Tibial artery (tissue), 4 donors: ENCODE measurements at regions not wholly inside any gene's neighbourhood (a gene's known extent, or its start where the extent isn't known, plus 50 kb on each side); places are given as distances from the start of the nearest gene placed in this dataset.
"Not testable (repeated sequence)": the region's sequence is repeated elsewhere in the genome, so short reads cannot be mapped to it uniquely, and the experiment has no call there.

Experiments
- DNase-seq, 2 donors: peaks; one replicate each; pipeline ENCODE4 v3.0.0-alpha.2; 2019
- H3K27ac ChIP-seq, 2 donors: fragments of 200-600 bp; sonication (generic) in 1 of 2; 1 replicate in 1 of 2; 2 replicates in 1 of 2; pipeline ENCODE4 v1.5.1; 2018 to 2019; ENCODE audit warnings: mild to moderate bottlenecking in 1 of 2
- H3K27me3 ChIP-seq, 2 donors: fragments of 200-600 bp; sonication (generic) in 1 of 2; one replicate each; pipeline versions ENCODE4 v1.5.1 to v1.6.0; 2016 to 2019
- H3K36me3 ChIP-seq, 3 donors: fragments of 200-600 bp; sonication (generic) in 2 of 3; one replicate each; pipeline ENCODE4 v1.5.1; 2016 to 2019; ENCODE audit warnings: mild to moderate bottlenecking in 2 of 3
- H3K4me1 ChIP-seq, 4 donors: fragments of 200-600 bp; sonication (generic) in 2 of 4; 1 replicate in 3 of 4; 2 replicates in 1 of 4; pipeline ENCODE4 v1.5.1; 2016 to 2019
- H3K4me3 ChIP-seq, 2 donors: fragments of 200-600 bp; sonication (generic) in 1 of 2; 1 replicate in 1 of 2; 2 replicates in 1 of 2; pipeline ENCODE4 v1.5.1; 2018 to 2019; ENCODE audit warnings: mild to moderate bottlenecking in 2 of 2
- H3K9me3 ChIP-seq, 3 donors: fragments of 200-600 bp; sonication (generic) in 1 of 3; one replicate each; pipeline ENCODE4 v1.5.1; 2016 to 2019
- intact Hi-C: fragments of 100-400 bp; cut with DNase I; formaldehyde crosslinking; loops from one replicate; pipeline ENCODE4 v1.15.0; 2023; ENCODE audit warnings: low total_unique reads
- TF ChIP-seq, protein P1 (sequence below), 2 experiments: fragments of 200-600 bp in 1 of 2; fragments of 450-650 bp in 1 of 2; IDR thresholded peaks; one replicate each; pipeline ENCODE4 v1.5.1; 2017 to 2019; ENCODE audit warnings: antibody characterized with exemption in 2 of 2, mild to moderate bottlenecking in 1 of 2, moderate library complexity in 1 of 2

DNA sequence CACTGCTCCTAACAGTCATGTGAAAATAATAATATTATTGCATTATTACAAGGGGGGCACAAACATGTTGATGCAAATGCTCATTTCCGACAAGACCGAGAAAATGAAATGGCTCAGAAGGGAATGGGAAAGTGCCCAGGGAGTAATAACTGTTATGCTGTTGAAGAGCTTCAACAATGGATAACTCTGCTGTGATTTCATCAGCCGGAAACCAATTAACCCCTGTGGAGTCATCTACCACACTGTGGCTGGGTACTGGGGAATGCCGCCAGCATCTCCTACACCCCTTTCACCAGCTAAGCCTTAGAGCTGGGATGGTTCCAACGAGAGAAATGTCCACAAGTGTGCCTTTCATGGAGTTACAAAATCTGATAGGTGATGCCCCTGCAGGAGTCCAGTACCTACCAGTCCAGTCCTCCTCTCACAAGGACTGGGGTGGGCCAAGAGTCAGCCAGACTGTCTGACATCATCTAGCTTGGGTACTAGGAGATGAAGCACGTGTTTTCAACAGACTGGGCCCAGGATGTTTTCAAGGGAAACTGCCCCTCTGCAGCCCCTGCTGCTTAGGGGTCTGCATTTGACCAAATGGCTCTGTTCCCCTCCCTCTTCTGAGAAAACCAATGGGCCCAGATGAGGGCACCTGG is 509.3 kb upstream of the CCDC196 start:
- DNase-seq = no peak
- Histone ChIP-seq H3K27ac (no peak overlapping the region), H3K9me3 (no peaks in the 10 kb centered on the region), H3K4me1 (no peaks in the 10 kb centered on the region), H3K4me3 (no peak overlapping the region), H3K36me3 (no peaks in the 10 kb centered on the region), H3K27me3 (peaks cover 0 to 9% of the 10 kb centered on the region in 2 donors)
- TF ChIP-seq, protein P1, sequence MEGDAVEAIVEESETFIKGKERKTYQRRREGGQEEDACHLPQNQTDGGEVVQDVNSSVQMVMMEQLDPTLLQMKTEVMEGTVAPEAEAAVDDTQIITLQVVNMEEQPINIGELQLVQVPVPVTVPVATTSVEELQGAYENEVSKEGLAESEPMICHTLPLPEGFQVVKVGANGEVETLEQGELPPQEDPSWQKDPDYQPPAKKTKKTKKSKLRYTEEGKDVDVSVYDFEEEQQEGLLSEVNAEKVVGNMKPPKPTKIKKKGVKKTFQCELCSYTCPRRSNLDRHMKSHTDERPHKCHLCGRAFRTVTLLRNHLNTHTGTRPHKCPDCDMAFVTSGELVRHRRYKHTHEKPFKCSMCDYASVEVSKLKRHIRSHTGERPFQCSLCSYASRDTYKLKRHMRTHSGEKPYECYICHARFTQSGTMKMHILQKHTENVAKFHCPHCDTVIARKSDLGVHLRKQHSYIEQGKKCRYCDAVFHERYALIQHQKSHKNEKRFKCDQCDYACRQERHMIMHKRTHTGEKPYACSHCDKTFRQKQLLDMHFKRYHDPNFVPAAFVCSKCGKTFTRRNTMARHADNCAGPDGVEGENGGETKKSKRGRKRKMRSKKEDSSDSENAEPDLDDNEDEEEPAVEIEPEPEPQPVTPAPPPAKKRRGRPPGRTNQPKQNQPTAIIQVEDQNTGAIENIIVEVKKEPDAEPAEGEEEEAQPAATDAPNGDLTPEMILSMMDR (IDR thresholded peaks at IDR 0.05) = no peak
- intact Hi-C loops = no loop called here

DNA sequence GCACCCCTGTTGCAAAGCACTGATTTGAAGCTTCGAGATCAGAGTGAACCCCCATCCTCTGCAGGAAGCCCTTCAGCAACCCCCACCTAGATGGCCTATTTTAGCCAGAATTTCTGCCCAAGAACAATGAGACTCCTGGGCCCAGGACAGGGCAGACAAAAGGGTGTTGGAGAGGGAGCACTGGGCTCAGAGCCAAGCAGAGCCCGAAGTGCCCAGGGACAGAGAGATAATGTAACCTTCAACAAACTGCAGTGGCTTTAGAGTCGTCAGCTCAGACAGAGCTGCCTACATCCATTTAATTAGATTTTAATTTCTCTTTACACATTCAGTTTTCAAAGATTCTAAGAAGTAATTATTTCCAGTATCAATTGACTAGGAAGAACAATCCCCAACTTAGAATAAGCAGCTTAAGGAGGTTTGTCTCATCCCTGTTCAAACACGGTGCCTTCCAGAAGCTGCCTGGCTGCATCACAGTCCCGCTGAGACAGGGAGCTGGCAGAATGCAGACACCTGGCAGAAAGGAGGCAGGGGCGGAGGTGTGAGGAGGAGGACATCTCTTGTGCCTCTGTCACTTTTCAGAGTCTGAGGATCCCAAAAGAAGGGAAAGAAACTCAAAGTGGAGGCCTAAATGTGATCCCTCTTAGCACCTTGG is 504.9 kb upstream of the CCDC196 start:
- intact Hi-C loops = no loop called here
- Histone ChIP-seq H3K9me3 (no peaks in the 10 kb centered on the region), H3K36me3 (no peaks in the 10 kb centered on the region), H3K27ac (no peak overlapping the region), H3K4me1 (no peaks in the 10 kb centered on the region), H3K27me3 (peaks cover 0 to 2% of the 10 kb centered on the region in 2 donors), H3K4me3 (no peak overlapping the region)
- no peak for DNase-seq
- TF ChIP-seq, protein P1 (IDR thresholded peaks at IDR 0.05) = no peak

DNA sequence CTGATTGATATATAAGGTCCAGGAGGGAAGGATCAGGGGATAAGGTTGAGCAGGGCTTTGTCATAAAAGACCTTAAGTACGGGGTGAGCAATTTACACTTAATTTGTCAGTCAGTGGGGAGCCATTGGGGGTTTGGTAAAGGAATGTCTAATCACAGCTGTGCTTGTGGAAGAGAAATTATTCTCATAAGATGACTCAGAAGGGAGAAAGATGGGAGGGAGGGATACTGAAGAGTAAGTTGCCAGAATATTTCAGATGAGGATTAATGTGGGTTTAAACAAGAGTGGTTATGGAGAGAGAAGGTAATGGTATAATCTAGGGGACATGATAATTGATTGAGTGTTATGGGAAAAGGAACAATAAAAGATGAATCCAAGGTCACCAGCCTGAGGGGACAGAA is 500.1 kb upstream of the CCDC196 start:
- Histone ChIP-seq H3K4me1 (no peaks in the 10 kb centered on the region), H3K36me3 (no peaks in the 10 kb centered on the region), H3K9me3 (no peaks in the 10 kb centered on the region), H3K27ac (no peak overlapping the region), H3K27me3 (no peaks in the 10 kb centered on the region), H3K4me3 (no peak overlapping the region)
- TF ChIP-seq, protein P1 (IDR thresholded peaks at IDR 0.05) = no peak
- DNase-seq = no peak
- intact Hi-C loops = no loop called here

DNA sequence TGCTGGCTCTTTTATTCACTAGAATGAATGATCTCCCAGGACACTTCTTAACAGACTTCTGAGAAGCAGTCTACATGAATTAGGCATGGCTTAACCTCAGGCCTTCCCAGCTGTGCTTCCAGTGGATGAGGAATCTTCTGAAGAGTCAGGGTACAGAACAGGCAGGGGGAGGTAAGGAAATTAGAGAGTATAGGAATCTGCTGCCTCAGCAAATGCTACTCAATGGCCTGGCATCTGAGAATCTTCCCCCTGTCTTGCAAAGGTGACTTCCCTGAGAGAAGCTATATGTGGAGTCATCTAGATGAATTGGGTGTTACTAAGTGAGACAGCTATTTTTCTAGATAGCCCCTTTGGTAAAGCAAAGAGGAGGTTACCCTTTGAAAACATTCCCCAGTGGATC is 496.2 kb upstream of the CCDC196 start:
- no peak overlapping the region for H3K4me3 ChIP-seq
- H3K9me3 ChIP-seq = no peaks in the 10 kb centered on the region
- intact Hi-C loops = no loop called here
- DNase-seq = no peak
- no peak overlapping the region for H3K27ac ChIP-seq
- no peaks in the 10 kb centered on the region for H3K27me3 ChIP-seq
- no peaks in the 10 kb centered on the region for H3K4me1 ChIP-seq
- no peaks in the 10 kb centered on the region for H3K36me3 ChIP-seq
- TF ChIP-seq, protein P1 (IDR thresholded peaks at IDR 0.05) = no peak

DNA sequence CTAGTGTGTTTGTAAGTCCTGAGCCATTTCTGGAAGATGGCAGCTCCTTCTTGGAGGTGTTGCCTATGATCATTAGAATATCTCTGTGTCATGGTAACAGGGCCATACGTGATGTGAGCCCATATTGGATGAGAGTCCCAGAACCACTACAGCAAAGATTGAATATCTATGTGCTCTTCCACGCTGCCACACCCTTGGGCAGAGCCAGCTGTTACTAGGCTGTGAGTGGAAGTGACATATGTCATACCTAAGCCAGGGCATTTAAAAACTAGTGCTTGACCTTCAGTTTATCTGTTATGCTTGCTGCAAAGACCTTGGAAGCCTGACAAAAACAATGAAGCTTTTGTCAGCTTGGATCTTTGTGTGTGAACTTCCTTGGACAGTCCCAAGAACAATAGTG is 495.1 kb upstream of the CCDC196 start:
- DNase-seq = no peak
- Histone ChIP-seq H3K27me3 (no peaks in the 10 kb centered on the region), H3K36me3 (no peaks in the 10 kb centered on the region), H3K9me3 (no peaks in the 10 kb centered on the region), H3K27ac (no peak overlapping the region), H3K4me3 (no peak overlapping the region), H3K4me1 (no peaks in the 10 kb centered on the region)
- TF ChIP-seq, protein P1 (IDR thresholded peaks at IDR 0.05) = no peak
- intact Hi-C loops = no loop called here

DNA sequence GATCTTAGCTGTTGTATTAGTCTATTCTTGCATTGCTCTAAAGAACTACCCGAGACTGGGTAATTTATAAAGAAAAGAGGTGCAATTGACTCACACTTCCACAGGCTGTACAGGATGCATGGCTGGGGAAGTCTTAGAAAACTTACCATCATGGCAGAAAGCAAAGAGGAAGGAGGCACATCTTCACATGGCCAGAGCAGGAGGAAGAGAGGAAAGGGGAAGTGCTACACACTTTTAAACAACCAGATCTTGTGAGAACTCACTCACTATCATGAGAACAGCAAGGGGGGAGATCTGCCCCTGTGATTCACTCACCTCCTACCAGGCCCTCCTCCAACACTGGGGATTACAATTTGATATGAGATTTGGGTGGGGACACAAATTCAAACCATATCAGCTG is 494.2 kb upstream of the CCDC196 start:
- H3K4me1 ChIP-seq, H3K36me3 ChIP-seq, H3K27me3 ChIP-seq, intact Hi-C loops, H3K9me3 ChIP-seq, H3K4me3 ChIP-seq, H3K27ac ChIP-seq, DNase-seq: not testable (repeated sequence)
